GM18861 (cell line): ENCODE measurements at regions not wholly inside any gene's neighbourhood (a gene's known extent, or its start where the extent isn't known, plus 50 kb on each side); places are given as distances from the start of the nearest gene placed in this dataset.

Experiments used
- ATAC-seq: cut with Tn5 transposase; IDR thresholded peaks from one replicate; pipeline ENCODE4 v1.9.1; 2021; ENCODE audit not compliant: unreplicated experiment

DNA sequence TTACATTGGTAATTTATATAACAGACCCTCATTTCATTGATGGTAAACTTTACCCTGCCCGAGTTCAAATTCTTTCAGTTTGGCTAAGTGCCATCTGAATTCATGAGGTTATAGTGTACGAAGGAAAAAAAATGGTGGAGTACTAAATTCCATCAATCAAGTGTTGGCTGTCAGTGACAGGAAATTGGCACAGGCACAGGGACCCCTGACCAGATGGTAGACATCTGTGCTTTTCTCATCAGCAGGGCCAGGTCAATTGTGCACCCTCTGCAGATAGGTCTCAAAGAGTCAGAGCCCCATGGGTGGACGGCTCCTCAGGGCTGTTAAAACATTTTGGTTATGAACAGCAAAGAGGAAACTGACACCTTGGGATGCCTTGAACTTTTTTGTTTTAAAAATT lies 439.2 kb downstream of the SETBP1 start:
- ATAC-seq, result no peak

DNA sequence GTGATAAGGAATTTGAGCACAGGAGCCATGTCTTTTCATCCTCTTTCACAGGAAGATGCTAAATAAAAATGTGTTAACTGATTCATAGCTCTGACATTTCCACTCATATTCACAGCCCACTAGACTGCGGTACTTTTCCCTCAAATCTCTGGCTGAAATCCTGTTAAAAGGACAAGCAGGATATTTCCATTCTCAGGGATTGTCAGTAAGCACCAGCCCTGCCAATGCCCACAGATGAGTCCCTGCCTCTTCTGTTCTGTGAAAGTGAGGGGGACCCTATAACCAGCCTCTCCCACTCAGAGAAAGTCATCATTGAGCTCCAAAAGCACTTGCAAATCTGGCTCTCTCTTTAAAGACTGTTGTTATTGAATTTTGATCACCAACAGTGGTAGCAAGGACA lies 440.5 kb downstream of the SETBP1 start:
- no peak for ATAC-seq

DNA sequence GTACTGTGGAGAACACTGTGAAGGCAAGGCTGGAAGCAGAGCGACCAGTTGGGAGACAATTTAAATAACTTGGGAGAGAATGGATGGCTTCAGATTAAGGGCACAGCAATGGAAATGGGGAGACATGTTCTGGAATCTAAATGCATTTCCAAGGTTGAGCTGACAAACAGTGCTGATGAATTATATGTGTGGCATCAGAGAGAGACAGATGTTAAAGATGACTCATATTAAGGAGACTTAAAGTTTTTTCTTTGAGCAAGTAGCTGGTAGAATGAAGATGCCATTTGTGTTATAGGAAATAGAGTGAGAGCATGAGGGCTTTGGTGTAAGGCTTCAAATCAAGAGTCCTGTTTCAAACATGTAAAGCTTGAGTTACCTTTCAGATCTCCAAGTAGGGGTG lies 441.8 kb downstream of the SETBP1 start:
- ATAC-seq, result no peak

DNA sequence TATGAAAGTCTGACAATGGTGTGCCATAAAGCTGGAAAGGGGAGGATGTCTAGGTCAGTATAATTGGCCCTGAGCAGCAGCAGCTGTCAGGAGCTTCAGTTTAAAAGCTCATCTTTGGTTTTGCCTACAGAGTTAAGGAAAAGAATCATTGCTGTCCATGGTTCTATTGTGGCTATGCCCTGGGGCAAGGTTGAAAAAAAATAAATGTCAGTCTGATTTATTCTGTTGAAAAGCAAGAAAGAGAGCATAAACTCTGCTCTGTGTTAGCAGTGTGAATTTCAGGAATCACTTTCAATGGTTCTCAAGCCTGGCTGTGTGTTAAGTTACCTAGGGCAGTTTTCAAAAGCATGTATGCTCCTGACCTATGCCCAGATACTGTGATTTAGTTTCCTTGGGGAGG lies 446.7 kb downstream of the SETBP1 start:
- ATAC-seq, result no peak

DNA sequence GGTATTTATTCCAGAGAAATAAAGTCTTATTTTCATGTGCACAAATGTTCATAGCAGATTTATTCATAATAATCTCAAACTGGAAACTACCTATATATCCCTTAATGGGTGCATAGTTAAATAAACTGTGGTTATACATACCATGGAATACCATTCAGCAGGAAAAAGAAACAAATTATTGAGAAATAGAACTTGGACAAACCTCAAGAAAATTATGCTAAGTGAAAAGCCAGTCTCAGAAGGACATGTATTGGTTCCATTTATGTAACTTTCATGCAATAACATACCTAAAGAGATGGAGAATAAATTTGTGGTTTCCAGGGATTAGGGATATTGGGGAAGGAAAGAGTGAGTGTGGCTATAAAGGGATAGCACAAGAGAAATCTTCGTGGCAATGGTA lies 452.6 kb downstream of the SETBP1 start:
- no peak for ATAC-seq

DNA sequence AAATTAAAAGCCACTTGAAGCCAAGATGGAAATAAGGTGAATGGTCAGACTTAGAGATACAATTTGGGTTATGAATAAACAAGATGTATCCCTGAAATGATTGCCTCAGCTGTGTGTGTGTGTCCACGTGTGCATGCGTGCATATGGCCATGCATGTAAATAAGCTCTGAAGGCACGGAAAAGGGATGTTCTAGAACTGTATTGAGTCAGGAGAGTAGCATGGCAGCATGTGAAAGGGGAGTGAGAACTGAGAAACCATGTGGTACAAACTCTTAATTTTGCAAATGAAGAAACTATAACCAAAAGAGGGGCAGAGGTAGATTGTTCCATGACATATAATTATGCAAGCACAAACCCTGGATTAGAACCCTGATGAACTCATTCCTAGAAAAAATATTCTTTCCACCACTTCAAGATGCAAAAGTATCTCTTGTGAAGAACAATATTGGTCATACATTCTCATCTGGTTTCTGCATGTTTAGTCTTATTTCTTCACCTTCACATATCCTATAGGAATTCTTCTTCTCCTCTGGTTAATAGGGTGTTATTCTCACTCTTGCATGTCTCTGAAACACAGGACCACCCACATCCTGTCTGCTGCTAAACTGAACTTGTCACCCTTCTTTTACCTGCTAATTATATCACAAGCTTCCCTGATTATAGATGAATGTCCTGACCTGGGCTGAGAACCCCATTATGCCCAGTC lies 455.8 kb downstream of the SETBP1 start:
- no peak for ATAC-seq

DNA sequence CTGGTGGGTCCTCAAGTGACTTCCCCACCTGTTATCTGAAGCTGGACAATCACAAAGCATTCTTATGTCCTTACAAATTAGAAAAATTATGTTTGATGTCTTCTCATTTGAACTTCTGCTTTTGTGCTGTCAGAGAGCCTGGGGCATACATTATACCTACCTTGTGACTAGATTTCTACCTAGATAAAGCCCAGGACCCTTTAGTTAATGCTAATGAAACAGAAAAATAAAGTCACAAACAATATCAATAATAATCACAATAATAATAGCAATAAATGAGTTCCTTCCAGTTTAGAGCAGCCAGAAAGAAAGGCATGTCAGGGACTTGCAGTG lies 456.4 kb downstream of the SETBP1 start:
- ATAC-seq, result no peak

DNA sequence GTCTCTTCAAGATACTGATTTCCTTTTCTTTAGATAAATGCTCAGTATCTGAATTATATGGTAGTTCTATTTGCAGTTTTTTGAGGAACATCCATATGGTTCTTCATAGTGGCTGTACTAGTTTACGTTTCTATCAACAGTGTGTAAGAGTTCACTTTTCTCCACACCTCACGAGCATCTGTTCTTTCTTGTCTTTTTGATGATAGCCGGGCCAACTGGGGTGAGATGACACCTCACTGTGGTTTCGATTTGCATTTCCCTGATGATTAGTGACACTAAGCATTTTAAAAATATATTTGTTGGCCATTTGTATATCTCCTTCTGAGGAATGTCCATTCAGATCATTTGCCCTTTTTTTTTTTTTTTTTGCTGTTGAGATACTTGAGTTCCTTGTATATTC lies 458.8 kb downstream of the SETBP1 start:
- no peak for ATAC-seq

DNA sequence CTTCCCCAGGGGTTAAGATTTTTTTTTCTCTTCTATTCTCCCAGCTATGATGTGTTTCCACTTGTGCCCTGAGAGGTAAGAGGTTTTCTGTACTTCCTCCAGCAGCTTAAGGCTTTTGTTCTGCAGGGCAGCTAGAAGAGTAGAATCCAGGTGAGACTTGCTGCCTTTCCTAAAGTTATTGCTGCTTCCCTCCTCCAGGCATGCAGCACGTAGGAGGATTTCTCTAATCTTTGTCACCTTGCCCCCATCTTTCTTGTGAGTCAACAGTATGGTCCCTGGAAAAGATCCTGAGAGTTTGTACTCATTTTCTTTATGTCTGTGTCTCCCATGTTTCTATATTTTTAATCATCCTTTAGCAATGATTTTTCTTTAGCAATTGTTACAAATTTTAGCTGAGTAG lies 462.2 kb downstream of the SETBP1 start:
- no peak for ATAC-seq

DNA sequence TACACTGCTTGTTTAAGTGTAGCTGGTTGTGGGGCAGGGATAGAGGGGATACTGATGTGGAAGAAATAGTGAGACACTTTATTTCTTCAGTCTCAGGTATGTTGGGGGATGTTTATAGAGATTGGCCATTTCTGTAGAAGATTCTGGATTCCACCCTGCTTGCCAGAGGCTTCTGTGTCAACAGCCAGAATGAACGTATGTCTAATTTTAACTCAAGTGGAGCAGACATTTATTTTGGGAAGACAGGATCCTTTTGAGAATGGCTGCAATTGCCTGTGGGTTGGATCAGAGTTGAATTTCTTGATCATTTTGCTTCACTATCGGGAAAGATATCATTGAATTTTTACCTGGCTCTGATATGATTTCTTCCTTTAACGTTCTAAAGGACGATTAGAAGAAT lies 465.6 kb upstream of the SLC14A2 start:
- no peak for ATAC-seq

DNA sequence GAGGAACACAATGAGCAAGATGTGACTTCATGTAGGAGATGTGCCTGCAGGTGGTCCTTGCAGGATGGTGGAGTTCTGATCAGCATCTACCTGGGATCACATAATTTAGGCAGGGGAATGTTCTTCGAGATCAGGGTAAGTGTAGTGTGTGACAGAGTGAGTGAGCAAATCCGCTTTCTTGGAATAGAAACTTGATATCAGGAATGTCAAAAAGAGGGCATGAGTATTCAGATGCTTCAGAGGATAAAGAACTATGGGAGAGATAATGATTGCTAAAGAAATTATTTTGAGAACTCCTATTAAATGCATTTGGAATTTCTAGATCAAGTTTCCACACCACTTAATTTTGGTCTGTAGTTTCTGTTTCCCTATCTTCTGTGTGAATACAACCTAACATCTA lies 463.6 kb upstream of the SLC14A2 start:
- ATAC-seq, result no peak

DNA sequence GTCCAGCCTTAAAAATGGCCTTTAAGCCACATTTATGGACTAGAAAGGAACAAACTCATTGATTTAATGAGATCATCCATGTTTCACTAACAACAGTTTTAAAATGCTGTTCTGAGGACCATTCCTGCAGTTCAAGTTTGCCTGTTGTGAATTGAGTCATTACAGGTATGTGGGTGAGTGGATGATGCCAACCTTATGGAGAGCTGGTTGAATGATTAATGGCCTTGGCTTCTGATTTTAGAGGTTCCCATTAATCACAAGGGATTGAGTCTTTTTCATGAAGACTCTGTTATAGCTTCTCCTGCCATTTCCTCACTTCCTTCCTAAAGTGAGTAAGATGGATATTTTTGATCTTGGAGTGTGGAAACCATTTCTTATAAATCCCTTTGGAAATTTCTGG lies 459.8 kb upstream of the SLC14A2 start:
- ATAC-seq, result no peak

DNA sequence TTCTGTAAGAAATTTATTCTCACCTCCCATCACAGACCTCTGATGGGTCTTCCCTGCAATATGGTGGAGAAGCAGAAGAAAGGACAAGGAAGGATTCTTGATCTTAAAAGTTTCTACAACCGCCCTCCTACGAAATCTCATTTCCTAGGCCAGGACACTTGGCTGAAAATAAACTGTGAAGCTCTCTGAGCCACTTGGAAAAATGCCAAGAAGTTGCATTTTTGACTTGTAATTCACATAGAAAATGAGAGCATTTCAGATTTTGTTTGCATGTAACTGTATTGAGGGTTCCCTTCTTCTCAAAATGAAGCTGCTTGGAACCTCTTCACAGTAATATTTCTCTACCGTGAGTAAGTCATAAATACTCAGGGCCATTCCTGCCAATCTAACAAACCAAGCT lies 458.3 kb upstream of the SLC14A2 start:
- no peak for ATAC-seq

DNA sequence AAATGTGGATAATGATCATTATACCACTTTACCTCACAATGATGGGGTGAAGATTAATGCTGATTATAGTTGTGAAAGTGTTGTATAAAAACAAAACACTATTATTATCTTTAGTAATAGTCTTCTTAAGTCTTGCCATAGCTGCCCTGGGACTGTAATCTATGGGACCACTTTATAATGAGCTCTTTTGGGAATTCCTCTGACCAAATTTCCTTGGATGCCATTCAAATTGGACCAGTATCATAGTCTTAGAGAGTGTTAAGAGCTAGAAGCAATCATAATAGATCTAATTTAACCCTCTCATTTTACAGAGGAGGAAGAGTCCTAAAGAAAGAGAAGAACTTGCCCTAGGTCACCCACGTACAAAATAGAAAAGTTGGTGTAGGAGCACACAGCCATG lies 457.7 kb upstream of the SLC14A2 start:
- ATAC-seq, result no peak

DNA sequence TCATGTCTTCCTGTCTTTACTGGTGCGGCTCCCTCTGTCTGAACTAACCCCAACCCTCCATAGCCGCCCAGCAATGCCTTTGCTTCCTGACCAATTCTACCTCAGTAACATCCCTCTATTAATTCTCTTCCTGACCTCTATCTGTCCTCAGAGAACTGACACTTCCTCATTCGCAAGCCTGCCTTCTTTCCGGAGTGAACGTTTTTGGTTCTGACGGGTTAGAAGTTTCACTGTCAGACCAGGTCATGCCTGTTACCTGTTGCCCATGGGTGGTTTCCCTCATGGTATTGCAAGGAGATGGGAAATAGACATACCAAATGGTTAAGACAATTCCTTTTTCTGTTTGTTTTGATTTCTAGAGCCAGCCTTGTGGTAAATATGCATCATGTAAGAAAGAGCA lies 453.4 kb upstream of the SLC14A2 start:
- peak; percentile 78 for ATAC-seq

DNA sequence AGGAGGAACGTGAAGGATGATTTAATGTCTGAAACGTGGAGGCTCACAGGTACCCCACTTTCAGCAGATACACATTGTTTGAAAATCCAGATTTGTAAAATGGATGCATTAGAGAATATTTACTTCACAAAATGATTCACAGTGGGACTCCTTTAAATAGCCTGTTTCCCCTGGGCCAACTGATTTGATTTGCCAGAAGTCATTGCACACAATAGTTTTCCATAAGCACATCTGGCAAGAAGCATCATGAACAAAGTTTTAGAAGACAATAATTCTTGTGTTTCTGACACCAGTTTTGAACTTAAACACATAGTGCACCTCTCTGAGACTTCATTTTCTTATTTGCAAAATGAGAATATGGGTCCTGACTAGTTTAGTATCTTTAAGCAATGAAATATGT lies 451.4 kb upstream of the SLC14A2 start:
- no peak for ATAC-seq

DNA sequence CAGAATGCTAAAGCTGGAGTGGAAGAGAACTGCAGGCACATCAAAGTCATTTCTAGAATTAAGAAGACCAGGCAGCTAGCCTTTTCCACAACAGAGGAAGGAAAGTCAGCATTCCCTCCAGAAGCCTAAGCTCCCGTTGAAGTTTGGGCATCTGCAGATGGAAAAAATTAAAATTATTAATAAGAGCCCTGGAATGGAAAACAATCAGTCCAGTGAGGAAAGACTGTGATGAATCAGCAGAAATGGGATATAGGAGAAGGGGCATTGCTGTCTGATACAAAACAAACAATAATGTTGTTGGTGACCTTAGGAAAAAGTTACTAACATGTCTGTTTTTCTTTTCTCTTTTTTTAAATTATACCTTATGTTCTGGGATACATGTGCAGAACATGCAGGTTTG lies 450.7 kb upstream of the SLC14A2 start:
- no peak for ATAC-seq

DNA sequence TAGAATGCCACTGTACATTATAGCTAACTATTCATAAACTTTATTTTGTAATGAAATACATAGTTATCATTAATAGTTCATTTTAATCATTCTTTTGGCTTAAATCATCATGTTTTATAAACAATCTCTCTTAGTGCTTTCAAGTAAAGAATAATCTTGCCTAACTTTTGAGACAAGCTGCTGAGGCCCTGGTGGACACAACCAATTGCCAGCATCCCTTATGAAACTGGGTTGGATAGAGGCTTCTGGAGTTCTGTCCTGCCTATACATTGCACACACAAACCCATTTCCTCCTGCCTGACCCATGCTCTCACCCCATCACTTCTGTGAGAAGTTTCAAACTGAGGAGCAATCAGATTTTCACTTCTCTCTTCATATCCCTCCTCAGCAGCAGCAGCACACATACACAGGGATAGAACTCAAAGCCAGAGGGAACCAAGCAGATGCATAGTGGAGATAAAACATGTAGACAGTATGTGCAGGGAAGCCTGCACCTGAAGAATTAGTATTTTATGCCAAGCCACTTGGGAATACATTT lies 450.0 kb upstream of the SLC14A2 start:
- ATAC-seq, result no peak

DNA sequence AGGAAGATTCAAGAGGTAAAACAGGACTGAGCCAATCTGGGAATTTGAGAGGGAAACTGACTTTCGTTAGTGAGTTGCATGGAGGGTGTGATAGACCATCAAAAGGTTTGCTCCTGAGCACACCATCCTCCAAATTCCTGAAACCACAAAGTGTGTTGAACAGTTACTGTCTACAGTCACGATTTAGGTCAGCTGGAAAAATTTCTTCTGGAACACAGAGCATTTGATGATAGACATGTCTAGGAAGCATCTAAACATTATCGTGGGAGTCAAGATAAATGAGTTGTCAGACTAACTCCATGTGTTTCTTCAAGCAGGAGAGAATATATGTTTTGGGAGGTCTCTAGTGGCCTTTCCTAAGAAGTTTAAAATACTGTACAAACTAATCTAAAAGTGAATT lies 449.4 kb upstream of the SLC14A2 start:
- ATAC-seq, result no peak

DNA sequence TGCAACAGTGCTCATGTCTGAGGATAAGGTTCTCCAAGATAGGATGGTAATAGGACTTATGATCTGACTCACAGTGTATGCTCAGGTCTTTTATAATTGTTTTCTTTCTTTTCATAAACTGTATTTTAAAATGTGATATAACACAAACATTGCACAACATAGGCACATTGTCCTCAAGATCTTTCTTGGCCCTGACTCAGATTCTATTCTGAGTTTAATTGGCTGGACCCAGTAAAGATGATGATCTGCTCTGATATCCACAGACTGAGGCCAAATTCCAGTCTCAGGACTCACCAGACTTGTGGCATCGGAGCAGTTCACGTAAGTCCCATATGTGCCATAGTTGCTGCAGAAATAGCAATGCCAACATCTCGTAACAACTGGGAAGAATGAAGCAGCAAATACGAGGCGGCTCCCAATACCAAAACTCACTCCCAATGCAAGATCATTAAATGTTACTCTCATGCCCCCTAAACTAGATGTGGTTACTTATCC lies 448.9 kb upstream of the SLC14A2 start:
- ATAC-seq, result no peak

DNA sequence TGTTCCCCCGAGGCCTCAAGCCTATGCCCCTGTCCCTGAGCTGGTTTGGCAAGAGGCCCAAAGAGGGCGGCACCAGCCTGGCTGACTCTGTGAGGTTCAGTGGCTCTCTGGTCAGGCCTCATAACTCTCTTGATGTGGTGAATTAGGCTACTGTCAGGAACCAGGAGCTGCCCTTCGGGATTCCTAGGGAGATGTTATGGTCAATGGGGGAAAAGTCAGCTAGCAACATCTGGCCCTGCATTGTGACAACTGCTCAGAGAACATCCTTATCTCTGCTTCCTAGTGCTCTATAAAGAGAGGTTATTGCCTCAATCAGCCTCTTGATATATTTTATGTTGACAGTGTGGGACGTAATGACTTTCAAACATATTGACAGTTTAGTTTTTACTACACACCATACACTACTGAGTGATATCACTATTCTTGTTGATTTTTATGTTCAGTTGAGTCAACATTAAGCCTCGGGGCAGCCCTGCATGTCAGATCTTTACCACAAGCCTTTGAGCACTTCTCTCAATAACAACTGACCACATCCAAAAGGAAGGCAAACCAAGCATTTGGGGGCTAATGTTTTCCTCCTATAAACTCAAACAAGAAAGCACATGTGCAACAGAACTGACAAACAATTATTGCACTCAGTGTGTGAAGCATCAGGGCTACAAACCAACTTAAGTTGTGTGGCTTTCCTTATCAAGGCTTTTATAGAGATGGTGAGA lies 448.3 kb upstream of the SLC14A2 start:
- ATAC-seq, result peak; percentile 43

DNA sequence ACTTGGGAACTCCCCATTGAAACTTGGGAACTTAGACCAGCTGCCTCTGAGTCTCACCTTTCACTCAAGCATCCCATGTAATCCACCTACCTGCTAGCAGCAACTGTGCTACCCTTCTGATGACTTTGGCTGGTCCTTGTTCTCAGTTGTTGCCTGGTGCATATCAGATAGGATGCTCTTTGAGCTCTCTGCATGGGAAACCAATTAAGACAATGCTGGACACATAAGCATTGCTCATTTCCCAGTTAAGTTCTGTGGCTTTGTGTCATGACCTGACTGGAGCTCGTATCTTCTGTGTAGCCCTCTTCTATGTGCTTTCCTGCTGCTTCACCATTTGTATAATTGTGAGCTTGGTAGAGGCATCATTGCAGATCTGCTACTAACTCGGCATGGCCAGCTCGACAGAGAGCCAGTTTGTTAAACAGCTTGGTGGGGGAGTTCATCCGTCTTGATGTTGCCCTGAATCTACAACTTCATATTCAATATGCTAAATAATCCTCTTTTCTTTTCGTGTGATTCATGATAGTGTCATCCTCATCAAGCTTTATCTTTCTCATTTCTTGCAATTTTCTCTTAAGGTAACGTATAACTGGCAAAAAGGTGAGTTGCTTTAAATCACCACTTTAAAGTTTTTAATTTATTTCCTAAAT lies 447.5 kb upstream of the SLC14A2 start:
- ATAC-seq, result no peak
